HG03378 (cell line): ENCODE measurements at regions not wholly inside any gene's neighbourhood (a gene's known extent, or its start where the extent isn't known, plus 50 kb on each side); places are given as distances from the start of the nearest gene placed in this dataset.

ENCODE experiments used
- ATAC-seq: cut with Tn5 transposase; IDR thresholded peaks from one replicate; pipeline ENCODE4 v1.9.1; 2021; ENCODE audit warnings: mild to moderate bottlenecking, moderate library complexity; ENCODE audit not compliant: unreplicated experiment

DNA sequence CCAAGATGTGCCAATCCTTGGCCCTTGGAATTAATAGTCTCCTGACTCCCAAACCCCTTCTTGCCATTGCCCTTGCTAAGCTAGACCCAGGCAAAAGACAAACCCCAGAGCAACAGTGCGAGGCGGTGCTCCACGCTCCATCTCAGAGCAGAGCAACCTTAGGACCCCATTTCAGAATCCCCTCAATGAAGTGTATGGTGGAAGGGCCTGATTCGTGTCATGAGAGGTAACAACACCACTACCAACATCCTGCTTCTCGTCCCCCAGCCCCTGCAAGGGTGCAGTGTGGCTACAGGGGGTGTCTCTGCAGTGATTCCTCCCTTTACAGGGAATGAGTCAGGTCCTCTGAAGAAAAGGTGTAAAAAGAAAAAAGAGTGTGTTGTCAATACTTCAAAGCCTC is 103.9 kb upstream of the IRF2BP2 start:
- ATAC-seq, result no peak

DNA sequence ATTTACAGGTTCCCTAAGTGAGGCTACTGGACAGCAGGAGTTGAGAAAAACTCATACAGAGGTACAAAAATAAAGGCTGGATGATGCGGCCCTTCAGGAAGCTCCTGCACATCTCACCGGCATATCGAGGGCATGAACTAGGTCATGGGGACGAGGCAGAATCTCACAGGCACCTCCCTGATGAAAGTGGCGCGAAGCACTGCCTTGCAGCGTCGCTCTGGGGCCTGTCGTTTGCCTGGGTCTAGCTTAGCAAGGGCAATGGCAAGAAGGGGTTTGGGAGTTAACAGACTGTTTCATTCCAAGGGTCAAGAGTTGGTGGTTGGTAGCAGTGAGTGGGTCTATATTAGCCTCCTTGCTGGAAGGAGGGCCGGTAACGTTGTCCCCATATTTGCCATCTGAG is 103.5 kb upstream of the IRF2BP2 start:
- ATAC-seq, result no peak

DNA sequence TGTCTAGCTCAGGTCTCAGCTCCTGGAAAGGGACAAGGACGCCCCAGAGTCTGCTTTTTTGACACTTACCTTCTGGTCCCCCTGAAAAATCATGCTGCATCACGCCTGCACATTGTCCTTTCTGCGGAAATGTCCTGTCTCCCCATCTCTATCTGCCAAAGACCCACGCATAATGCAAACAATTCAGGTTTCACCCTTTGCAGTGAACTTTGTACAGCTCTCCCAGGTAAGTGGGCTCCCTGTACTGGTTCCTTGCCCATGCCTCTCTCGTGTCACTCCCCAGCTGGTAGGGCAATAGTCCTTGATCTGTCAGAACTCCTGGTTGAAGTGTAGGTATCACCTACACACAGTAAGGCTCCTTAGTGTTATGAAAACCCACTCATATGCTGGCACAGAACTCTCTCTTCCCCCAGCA is 102.9 kb upstream of the IRF2BP2 start:
- no peak for ATAC-seq

DNA sequence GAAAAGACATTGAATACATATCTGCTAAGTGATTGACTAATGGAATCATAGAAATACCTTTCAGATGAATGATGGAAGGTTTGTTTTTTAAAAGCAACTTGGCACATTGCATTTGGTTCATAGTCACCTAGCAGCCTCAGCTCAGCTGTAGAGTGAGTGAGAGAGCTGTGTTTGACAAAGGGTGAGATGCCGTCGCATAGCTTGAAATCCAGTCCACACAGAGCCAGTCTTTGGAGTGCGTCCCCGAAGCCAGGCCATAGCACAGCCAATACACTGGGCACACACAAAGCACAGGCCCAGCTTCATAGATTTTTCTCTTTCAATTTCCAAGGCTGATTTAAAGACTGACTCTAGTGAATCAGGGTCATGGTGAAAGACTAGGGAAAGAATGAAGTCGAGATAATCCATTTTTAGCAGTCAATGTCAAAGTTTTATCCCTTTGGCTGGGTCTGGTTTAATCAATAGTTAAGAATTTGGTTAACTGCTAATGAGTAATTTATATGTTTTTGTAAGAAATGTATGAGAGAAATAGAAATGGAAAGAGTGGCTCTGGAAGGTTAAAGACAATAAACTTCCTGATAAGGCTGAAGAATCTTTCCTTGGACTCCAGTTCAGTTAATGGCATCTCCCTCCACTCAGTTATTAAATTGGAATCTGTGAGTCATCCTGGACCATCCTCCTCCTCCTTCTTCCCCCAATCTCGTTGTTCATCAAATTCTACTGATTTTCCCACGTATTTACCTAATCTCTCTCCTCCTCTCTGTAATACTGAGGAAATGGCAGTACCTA is 101.2 kb upstream of the IRF2BP2 start:
- no peak for ATAC-seq

DNA sequence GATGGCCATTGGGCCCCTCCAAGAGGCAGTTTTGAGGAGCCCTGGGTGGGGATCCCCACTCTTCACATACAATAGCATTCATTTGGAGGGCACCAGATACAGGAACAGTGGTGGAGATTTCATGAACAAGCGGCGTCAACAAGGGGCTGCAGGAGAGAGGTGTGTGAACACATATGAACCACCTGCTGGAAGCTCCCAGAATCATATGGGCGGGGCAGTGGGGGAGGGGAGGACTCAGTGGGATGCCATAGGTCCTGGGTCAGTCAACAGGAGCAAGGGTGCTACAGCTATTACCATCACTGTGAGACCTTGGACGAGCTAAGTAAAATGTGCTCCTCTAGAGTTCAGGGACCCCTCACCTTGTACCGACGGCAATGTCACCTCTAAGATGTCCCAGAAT is 100.4 kb upstream of the IRF2BP2 start:
- no peak for ATAC-seq

DNA sequence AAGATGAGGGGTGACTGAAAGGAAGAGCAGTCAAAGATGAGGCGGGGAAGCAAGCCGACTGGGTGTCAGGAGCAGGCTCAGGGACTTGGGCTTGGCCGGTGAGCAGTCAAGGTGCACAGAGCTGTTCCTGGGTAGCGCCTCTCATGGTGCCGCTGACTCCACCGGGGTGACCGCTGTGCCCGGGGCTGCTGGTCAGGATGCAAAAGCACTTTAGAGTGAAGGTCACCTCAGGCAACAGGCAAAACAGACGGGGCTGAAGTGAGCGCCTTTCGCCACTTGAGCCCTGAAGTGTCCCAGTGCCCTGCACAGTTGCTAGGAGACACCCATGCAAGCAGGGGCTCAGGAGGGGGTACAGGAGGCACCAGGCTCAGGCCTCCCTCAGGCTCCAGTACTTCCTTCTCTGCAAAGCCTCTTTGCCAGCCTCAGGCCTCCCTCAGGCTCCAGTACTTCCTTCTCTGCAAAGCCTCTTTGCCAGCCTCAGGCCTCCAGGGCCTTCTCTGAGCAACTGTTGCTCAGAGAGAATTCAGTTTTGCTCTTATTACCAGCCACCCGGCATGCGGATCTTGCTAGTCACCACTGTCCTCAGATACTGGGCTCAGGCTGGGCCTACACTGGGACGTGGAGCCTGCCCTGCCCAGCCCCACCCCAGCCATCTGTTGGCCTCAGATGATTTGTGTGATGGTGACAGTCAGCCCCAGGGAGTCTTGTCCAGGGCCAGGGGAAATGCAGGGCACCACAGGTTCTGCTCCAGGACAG is 99.7 kb upstream of the IRF2BP2 start:
- no peak for ATAC-seq

DNA sequence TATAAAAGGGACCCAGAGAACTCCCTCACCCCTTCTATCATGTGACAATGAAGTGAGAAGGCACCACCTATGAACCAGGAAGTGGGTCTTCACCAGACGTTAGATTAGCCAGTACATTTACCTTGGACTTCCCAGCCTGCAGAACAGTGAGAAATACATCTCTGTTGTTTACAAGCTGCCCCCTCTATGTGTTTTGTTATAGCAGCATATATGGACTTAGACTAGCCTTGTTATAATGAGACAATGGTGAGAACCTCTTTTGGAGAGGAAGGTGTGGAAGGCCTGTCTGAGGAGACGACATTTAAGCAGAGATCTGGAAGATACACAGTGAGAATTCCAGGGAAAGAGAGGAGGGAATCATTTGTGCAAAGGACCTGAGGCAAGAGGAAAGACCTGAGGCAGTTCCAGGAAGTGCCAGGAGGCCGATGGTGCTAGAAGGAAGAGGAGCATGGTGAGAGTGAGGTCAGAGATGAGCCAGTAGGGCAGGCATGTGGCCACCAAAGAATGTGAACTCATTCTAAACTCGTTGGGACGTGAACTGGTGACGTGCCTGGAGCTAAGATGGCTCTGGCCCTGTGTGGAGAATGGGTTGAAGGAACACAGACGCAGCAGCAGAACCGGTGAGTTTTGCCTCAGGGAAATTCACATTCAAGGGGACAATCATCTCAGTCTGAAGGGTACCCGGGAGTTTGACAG is 98.9 kb upstream of the IRF2BP2 start:
- ATAC-seq, result no peak

DNA sequence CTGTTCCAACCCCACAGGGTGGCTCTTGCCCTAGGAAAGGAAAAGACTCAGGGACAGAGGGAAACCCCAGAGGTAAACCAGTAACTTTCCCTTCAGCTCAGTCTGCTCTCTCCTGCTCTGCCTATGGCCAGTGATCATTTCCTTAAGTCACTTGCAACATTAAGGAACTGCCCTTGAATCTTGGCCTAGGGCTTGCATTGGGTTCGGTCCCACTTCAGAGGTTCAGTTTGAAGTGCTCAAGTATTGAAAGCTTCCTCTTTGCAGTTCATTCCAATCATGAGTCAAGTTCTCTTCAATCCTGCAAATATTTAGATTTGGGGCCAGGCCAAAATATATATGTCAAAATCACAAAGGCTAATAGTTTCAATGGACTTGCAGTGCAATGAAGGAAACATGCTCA is 97.7 kb upstream of the IRF2BP2 start:
- ATAC-seq, result no peak

DNA sequence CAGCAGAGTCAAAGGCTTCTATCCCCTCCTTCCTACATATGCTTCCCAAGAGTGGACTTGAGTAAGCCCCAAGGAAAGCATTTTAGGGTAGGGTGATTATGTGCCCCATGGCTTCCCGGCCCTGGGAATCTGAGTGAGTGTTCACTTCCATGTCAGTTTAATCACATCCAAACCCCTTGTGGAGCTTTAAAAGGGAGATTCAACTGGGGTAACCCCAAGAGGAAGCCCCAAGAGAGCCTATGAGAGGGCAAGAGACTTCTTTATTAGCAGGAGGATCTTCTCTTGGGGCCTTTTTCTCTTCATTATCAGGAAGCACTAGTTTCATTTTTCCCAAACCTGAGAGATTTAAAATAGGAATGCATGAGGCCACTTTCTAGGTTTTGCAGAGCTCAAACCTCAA is 97.0 kb upstream of the IRF2BP2 start:
- no peak for ATAC-seq

DNA sequence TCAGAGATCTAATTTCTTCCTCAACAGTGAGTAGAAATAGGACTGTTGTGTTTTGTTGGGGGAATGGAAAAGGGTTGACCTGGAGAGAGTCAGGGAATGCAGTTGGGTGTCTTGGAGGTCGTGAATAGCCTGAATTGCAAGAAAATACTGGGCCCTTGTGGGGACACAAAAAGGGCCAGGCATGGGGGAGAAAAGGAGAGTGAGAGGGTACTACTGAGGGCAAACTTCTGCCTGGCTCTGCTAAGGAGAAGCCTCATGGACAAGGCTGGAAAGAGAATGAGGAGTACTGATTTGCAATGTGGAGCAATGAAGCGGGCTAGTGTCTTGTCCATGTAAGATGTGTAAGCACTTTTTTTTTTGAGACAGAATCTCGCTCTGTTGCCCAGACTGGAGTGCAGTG is 96.2 kb upstream of the IRF2BP2 start:
- ATAC-seq, result no peak

DNA sequence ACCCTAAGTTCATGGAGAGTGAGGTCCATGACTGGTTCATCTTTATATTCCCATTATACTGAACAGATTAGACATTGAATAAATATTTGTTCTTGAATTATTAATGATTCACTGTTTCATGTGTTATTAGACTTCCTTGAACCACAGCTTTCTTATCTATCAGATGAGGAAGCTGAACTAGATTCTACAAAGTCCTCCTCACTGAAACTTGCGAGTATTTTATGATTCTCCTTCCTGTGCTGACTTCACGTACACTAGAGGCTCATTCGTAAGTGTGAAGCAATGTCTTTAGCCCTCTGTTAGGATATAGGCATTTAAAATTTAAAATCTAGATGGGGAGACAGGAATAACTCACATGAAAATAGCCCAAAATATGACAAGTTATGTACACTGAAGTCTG is 95.6 kb upstream of the IRF2BP2 start:
- ATAC-seq, result no peak

DNA sequence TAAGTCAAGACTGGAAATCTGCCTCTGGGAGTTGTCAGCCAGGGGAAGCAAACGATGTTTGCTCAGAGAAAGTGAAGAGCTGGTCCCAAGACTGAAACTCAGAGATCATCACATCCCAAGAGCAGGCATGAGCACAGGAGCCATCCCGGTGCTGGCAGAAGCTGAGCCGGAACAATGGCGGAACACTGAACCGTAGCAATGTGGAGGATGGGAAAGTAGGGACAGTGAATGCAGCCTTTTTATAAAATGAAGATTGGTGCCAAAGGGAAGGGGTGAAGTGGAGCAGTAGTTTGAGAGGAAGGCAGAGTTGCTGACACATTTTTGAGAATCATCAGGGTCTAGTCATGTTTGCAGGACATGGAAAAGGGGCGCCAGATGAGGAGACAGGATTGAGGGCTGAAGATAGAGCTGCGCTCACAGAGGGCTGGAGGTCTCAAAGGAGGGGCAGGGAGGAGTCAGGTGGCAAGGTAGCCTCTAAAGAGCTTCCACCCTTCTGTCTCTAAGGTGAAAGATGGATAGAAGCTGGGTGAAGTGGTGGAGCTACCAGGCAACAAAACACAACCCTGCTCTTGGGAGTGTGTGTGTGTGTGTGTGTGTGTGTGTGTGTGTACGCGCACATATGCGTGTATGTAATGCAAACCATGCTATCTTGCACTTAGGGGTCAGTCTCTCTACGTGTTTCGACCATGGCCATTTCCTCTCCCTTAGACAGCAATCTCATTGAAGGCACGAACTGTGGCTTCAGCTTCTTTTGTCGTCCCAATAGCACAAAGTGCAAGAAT is 94.3 kb upstream of the IRF2BP2 start:
- no peak for ATAC-seq

DNA sequence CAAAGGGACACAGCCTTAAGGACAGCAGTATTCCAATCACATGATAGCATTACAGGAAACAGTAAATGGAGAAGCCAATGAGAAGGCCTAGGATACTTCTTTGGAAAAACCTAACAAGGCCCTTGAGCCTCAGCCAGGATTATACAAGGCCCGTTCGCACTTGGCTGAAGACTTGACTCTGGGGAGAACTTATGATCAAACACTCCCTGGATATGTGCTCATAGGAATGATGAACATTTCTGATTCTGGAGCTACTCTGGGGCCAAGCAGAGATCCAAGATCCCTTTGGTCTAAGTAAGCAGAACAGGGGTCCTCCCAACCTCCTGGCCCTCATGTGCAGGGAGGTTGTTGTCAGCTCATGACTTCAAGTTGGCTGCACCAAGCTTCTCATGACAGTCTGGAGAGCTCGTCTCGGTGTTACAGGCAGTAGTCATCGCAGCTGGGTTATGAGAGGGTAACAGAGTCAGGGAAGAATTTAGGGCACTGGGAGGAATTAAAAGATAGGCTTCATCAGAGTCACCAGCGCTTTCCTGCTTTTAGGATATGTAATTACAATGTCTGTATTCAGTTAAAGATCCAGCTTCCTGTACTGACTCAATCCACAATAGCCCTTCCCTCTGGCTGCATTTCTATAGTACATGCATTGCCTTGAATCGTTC is 92.5 kb upstream of the IRF2BP2 start:
- no peak for ATAC-seq

DNA sequence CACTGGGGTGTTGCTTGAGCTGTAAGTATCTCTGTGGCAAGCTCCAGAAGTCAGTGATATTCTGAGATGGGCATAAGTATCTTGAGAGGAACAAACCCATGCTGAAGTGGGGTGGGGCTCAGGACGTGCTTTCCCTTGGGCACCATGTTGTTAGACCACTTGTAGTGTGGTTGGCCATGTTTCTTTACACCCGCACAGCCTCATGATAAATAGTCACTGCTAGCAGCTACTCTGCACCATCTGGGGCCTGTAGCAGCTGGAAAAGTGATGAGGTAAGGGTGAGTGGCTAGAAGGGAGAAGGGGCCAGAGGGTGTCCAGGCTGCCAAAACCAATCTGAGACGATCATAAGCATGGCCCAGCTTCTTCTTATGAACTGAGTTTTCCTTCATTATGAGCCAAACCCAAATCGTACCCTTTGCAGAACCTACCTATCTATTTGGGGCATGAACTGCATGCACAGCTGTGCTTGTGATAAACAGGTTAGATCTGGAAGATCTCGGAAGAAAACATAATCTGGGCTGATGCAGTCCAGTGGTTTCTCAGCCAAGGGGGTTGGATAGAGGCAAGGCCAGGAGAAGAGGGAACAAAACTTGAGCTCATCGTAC is 91.9 kb upstream of the IRF2BP2 start:
- no peak for ATAC-seq

DNA sequence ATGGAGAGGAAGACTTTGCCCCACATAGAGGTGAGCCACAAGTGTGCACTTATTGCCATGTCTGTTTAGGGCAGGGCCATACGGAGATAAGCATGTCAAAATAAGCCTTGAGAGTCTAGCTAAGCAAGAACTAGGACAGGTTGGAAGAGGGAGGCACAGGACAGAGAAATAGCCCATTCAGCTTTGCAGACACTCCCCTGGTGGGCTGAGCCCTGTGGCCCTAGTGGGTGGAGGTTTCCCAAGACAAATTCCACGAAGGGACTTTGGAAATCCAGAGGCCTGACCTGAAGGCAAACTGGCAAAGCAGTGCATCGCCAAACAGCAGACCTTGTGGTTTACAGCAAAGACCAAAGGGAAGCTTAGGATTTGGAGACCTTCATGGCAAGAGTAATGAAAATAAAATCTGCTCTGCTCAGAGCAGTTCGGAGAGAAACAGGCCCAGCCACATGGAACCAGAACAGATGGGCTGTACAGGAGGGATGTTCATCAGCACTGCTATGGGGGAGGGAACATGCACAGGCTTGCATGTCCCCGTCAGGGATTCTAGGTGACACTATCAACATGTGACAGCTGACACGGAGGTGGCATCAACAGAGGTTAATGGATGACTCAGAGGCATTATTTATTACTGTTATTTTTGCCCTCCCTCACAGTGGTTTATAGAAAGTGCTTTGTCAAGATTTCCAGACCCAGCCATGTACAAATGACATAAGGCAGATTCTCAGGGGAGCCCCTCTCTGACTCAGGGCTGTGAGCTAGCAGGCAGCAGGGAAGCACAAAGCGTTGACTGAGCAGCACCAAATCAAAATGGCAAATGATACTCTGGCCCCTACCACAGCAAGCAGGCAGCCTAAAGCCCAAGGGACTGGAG is 90.1 kb upstream of the IRF2BP2 start:
- peak; percentile 89 for ATAC-seq

DNA sequence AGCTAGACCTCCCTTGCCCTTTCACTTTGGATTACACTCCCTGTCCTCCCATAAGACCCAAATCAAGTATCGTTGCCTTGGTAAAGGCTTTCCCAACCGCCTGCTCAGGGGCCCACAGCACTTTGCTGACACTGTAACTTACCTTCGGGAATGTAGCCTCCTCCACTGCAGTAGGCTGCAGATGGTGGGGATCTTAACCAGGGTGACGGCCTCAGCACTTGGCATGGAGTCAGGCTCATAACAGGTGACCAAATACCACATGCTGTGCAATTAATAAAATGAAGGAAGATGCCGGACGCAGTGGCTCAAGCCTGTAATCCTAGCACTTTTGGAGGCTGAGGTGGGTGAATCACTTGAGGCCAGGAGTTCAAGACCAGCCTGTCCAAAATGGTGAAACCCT is 88.7 kb upstream of the IRF2BP2 start:
- no peak for ATAC-seq

DNA sequence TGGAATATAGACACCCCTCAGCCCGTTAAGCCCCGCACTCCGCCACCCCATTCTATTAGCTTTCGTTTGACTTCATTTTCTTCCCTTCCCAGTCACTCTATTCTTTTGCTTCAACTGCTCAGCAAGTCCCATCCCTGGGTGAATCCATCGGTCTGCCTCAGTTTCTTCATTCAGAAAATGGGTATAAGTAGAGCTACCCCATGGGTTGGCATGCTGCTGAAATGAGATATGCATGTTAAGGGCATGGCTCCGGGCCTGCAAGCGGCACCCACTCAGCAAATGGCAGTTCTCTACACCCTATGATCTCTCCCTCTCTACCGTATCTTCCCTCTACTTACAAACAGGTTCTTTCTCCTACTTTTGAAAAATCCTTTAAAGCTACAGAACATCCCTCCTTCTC is 87.8 kb upstream of the IRF2BP2 start:
- no peak for ATAC-seq

DNA sequence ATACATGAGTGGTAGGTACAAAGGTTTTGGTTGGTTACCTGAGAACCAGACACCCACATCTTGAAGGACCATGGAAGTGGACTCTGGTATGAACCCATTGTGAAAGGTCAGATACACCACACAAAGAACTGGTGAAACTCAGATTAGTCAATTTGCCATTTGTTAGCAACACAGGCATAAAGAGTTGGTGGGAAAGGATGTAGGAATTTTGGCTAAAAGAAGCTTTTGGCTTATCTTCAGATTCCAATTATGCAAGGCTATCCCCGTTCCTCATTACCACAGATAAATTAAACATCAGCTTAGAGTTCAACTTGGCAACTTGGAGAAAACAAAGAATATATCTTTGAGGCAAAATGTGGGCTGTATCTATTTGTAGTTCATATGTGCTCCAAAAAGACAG is 87.0 kb upstream of the IRF2BP2 start:
- no peak for ATAC-seq

DNA sequence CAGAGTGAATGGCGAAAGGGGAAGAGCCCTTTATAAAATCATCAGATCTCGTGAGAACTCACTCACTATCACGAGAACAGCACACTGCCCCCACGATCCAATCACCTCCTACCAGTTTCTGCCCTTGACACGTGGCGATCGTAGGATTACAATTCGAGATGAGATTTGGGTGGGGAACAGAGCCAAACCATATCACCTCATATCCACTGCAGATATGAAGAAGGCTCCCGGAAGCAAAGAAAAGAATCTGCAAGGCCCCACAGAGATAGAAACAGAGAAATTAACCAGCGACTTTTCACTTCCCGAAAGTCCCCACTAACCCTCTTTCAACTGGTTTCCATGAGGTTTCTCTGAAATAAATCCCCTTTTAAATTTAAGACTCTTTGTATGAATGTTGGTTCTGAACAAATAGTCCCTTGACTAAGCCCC is 86.2 kb upstream of the IRF2BP2 start:
- ATAC-seq, result peak; percentile 33
